Breast epithelium (tissue), 4 donors: ENCODE measurements at regions not wholly inside any gene's neighbourhood (a gene's known extent, or its start where the extent isn't known, plus 50 kb on each side); places are given as distances from the start of the nearest gene placed in this dataset.
"Not testable (repeated sequence)": the region's sequence is repeated elsewhere in the genome, so short reads cannot be mapped to it uniquely, and the experiment has no call there.

ENCODE experiments used
- DNase-seq, 2 donors: peaks; one replicate each; pipeline ENCODE4 v3.0.0-alpha.2; 2019; ENCODE audit warnings: low spot score in 2 of 2
- H3K27ac ChIP-seq, 2 donors: fragments of 200-600 bp; sonication (generic) in 1 of 2; one replicate each; pipeline ENCODE4 v1.5.1; 2016 to 2019; ENCODE audit warnings: mild to moderate bottlenecking in 1 of 2
- H3K27me3 ChIP-seq, 2 donors: fragments of 200-600 bp; sonication (generic) in 1 of 2; one replicate each; pipeline versions ENCODE4 v1.5.1 to v1.6.0; 2017 to 2019; ENCODE audit warnings: control low read depth in 1 of 2, mild to moderate bottlenecking in 1 of 2
- H3K36me3 ChIP-seq: fragments of 200-600 bp; one replicate; pipeline ENCODE4 v1.5.1; 2019
- H3K4me1 ChIP-seq, 2 donors: fragments of 200-600 bp; sonication (generic); one replicate each; pipeline ENCODE4 v1.5.1; 2016 to 2019; ENCODE audit warnings: control low read depth in 1 of 2
- H3K4me3 ChIP-seq, 3 donors: fragments of 200-600 bp; sonication (generic); 1 replicate in 2 of 3; 2 replicates in 1 of 3; pipeline ENCODE4 v1.5.1; 2016 to 2019; ENCODE audit warnings: mild to moderate bottlenecking in 3 of 3, moderate library complexity in 2 of 3
- H3K9me3 ChIP-seq, 2 donors: fragments of 200-600 bp; sonication (generic) in 1 of 2; one replicate each; pipeline ENCODE4 v1.5.1; 2016 to 2019; ENCODE audit warnings: control low read depth in 1 of 2
- POLR2A ChIP-seq: fragments of 450-650 bp; IDR thresholded peaks from one replicate; pipeline ENCODE4 v1.6.1; 2016; ENCODE audit warnings: antibody characterized with exemption, mild to moderate bottlenecking, moderate library complexity
- POLR2AphosphoS5 ChIP-seq, 3 donors: sonication (generic); formaldehyde crosslinking; IDR thresholded peaks; one replicate each; pipeline ENCODE4 v1.6.1; 2017; ENCODE audit warnings: antibody characterized with exemption in 3 of 3
- intact Hi-C: fragments of 100-400 bp; cut with DNase I; formaldehyde crosslinking; loops from one replicate; pipeline ENCODE4 v1.15.1; 2023; ENCODE audit warnings: low total_unique reads
- TF ChIP-seq, protein P1 (sequence below), 3 donors: fragments of 450-650 bp; IDR thresholded peaks; one replicate each; pipeline ENCODE4 v1.5.1; 2016 to 2017; ENCODE audit warnings: antibody characterized with exemption in 3 of 3, mild to moderate bottlenecking in 3 of 3, moderate library complexity in 3 of 3

DNA sequence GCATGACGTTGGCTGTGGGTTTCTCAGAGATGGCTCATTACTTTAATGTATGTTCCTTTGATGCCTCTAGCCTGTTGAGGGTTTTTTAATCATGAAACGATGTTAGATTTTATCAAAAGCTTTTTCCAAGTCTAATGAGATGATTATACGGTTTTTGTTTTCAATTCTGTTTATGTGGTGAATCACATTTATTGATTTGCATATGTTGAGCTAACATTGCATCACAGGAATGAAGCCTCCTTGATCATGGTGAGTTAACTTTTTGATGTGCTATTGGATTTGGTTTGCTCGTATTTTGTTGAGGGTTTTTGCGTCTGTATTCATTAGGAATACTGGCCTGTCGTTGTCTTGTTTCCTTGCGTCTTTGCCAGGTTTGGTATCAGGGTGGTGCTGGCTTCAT is 52.3 kb upstream of the PTPN12 start:
- Histone ChIP-seq H3K27ac (no peak overlapping the region), H3K4me1 (no peaks in the 10 kb centered on the region), H3K27me3 (no peaks in the 10 kb centered on the region), H3K4me3 (no peak overlapping the region), H3K36me3 (no peaks in the 10 kb centered on the region), H3K9me3 (no peaks in the 10 kb centered on the region)
- no peak for DNase-seq
- no peak for TF ChIP-seq POLR2AphosphoS5 (IDR thresholded peaks at IDR 0.05)
- TF ChIP-seq POLR2A: no peak
- intact Hi-C loops: no loop called here

GRCh38 chr7:77482015-77482414 is 55.1 kb upstream of the PTPN12 start:
- H3K4me1 ChIP-seq: no peaks in the 10 kb centered on the region
- H3K9me3 ChIP-seq: no peaks in the 10 kb centered on the region
- H3K27ac ChIP-seq: peak overlapping the region in 1 of 2 donors; percentile 81
- H3K4me3 ChIP-seq: no peak overlapping the region
- peak; percentile 63 to 65 for DNase-seq
- no peaks in the 10 kb centered on the region for H3K36me3 ChIP-seq
- no peak for TF ChIP-seq POLR2AphosphoS5 (IDR thresholded peaks at IDR 0.05)
- TF ChIP-seq, protein P1, sequence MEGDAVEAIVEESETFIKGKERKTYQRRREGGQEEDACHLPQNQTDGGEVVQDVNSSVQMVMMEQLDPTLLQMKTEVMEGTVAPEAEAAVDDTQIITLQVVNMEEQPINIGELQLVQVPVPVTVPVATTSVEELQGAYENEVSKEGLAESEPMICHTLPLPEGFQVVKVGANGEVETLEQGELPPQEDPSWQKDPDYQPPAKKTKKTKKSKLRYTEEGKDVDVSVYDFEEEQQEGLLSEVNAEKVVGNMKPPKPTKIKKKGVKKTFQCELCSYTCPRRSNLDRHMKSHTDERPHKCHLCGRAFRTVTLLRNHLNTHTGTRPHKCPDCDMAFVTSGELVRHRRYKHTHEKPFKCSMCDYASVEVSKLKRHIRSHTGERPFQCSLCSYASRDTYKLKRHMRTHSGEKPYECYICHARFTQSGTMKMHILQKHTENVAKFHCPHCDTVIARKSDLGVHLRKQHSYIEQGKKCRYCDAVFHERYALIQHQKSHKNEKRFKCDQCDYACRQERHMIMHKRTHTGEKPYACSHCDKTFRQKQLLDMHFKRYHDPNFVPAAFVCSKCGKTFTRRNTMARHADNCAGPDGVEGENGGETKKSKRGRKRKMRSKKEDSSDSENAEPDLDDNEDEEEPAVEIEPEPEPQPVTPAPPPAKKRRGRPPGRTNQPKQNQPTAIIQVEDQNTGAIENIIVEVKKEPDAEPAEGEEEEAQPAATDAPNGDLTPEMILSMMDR (IDR thresholded peaks at IDR 0.05): no peak
- no peak for TF ChIP-seq POLR2A
- intact Hi-C loops: no loop called here
- no peaks in the 10 kb centered on the region for H3K27me3 ChIP-seq

DNA sequence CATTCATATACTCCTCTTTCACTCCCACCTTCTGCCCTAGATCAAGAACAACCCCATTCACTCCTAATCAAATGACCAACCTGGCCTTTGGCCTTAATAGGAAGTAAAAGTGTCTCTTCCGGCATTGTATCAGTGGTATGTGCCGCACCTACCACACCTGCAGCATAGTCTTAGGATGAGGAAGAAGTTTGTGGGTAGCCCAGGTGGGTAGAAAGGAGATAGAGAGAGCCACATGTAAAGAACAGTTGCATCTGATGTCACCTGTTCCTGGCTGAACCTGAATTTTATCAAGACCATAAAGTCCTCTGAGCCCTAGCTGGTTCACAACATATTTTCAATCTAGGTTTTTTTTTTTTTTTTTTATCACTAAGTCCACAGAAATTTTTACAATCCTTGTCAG is 55.5 kb upstream of the PTPN12 start:
- no peak for DNase-seq

DNA sequence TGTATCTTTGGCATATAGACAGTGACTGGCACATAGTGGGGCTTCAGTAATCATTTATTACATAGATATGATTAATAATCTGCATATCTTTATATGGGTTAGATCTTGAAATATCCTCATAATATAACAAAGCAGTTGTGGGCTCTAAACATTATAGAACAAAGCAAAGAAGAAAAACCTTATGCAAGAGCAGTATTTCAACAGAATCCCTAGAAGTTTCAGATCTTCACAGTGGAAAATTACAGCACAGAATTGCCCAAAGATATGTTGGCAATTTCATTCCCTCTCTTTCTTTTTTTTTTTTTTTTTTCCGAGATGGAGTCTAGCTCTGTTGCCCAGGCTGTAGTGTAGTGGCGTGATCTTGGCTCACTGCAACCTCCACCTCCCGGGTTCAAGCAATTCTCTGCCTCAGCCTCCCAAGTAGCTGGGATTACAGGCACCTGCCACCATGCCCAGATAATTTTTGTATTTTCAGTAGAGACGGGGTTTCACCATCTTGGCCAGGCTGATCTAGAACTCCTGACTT is 56.9 kb upstream of the PTPN12 start:
- H3K4me3 ChIP-seq, DNase-seq, H3K9me3 ChIP-seq, H3K27me3 ChIP-seq, H3K4me1 ChIP-seq, intact Hi-C loops, H3K36me3 ChIP-seq, H3K27ac ChIP-seq: not testable (repeated sequence)

More for the DNA sequence above, 55.5 kb upstream of the PTPN12 start:
- Histone ChIP-seq H3K27ac (peak overlapping the region; percentile 76 to 81), H3K4me3 (no peak overlapping the region), H3K27me3 (no peaks in the 10 kb centered on the region), H3K4me1 (no peaks in the 10 kb centered on the region), H3K36me3 (no peaks in the 10 kb centered on the region), H3K9me3 (no peaks in the 10 kb centered on the region)
- intact Hi-C loops: no loop called here
- TF ChIP-seq POLR2AphosphoS5 (IDR thresholded peaks at IDR 0.05) (no peak), POLR2A (no peak)
- TF ChIP-seq, protein P1 (IDR thresholded peaks at IDR 0.05): no peak

DNA sequence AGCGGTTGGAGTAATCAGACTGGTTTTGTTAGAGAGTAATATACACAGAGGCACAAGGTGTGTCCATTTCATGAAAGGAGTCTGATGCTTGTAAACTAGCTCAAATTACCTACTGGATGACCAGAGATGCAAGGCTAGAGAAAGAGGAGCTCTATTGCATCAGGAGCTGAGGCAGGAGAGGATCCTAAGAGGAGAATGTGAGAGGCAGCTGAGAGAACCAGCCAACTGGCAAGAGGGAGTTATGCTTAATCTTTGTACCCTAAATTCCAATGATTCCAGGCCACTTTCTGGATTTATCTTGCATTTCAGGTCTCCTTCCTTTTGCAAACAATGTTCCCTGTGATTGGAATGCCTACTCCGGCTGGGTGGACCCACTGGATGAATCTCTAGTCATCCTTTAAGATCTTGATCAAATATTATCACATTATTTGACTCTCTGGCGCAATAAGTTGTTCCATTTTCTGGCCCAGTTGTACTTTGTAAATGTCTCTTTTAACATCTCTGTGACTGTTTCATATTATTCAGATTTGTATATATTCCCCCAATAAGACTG is 57.5 kb upstream of the PTPN12 start:
- Histone ChIP-seq H3K36me3 (no peaks in the 10 kb centered on the region), H3K9me3 (no peaks in the 10 kb centered on the region), H3K27me3 (no peaks in the 10 kb centered on the region), H3K27ac (no peak overlapping the region), H3K4me1 (no peaks in the 10 kb centered on the region), H3K4me3 (no peak overlapping the region)
- TF ChIP-seq, protein P1 (IDR thresholded peaks at IDR 0.05): no peak
- TF ChIP-seq POLR2A: no peak
- no peak for DNase-seq
- intact Hi-C loops: no loop called here

- TF ChIP-seq POLR2A (no peak), POLR2AphosphoS5 (IDR thresholded peaks at IDR 0.05) (no peak)
- TF ChIP-seq, protein P1 (IDR thresholded peaks at IDR 0.05): no peak
- intact Hi-C loops: no loop called here
- Histone ChIP-seq H3K36me3 (no peaks in the 10 kb centered on the region), H3K27ac (no peak overlapping the region), H3K4me3 (no peak overlapping the region), H3K4me1 (no peaks in the 10 kb centered on the region), H3K9me3 (no peaks in the 10 kb centered on the region), H3K27me3 (no peaks in the 10 kb centered on the region)
- no peak for DNase-seq
Observed at GRCh38 chr7:77476871-77477270, 60.2 kb upstream of the PTPN12 start.
